ENCODE measurements at regions not wholly inside any gene's neighbourhood (a gene's known extent, or its start where the extent isn't known, plus 50 kb on each side); places are given as distances from the start of the nearest gene placed in this dataset.

GRCh38 chr1:29478879-29479278 is 242.6 kb downstream of the PTPRU start:
- Mint-ChIP-seq H3K36me3 (no peaks in the 10 kb centered on the region), H3K27ac (no peak overlapping the region)

GRCh38 chr1:29478151-29478791 is 241.9 kb downstream of the PTPRU start:
- no peak overlapping the region for H3K4me3 Mint-ChIP-seq
- no peak overlapping the region for H3K27ac Mint-ChIP-seq
- H3K36me3 Mint-ChIP-seq: no peaks in the 10 kb centered on the region
- H3K27me3 Mint-ChIP-seq (ENCODE audit: low read depth in 3 of 3): peaks cover 0 to 24% (median 11%) of the 10 kb centered on the region in 3 donors
- no peaks in the 10 kb centered on the region for H3K9me3 Mint-ChIP-seq
- no peak for DNase-seq
- no peaks in the 10 kb centered on the region for H3K4me1 Mint-ChIP-seq

More at GRCh38 chr1:29478879-29479278, 242.6 kb downstream of the PTPRU start:
- H3K4me3 Mint-ChIP-seq: no peak overlapping the region
- H3K27me3 Mint-ChIP-seq (ENCODE audit: low read depth in 3 of 3): peaks cover 0 to 24% (median 9%) of the 10 kb centered on the region in 3 donors
- no peaks in the 10 kb centered on the region for H3K9me3 Mint-ChIP-seq
- DNase-seq: no peak
- no peaks in the 10 kb centered on the region for H3K4me1 Mint-ChIP-seq

- H3K27me3 Mint-ChIP-seq (ENCODE audit: low read depth in 3 of 3): peaks cover 0 to 18% (median 13%) of the 10 kb centered on the region in 3 donors
- no peaks in the 10 kb centered on the region for H3K9me3 Mint-ChIP-seq
- H3K4me1 Mint-ChIP-seq: no peaks in the 10 kb centered on the region
These were observed 239.0 kb downstream of the PTPRU start for GRCh38 chr1:29475326-29475725.

GRCh38 chr1:29474274-29475244 is 238.2 kb downstream of the PTPRU start:
- DNase-seq: no peak
- H3K27me3 Mint-ChIP-seq (ENCODE audit: low read depth in 3 of 3): peaks cover 0 to 21% (median 12%) of the 10 kb centered on the region in 3 donors

More at GRCh38 chr1:29475326-29475725, 239.0 kb downstream of the PTPRU start:
- DNase-seq: no peak
- Mint-ChIP-seq H3K36me3 (no peaks in the 10 kb centered on the region), H3K27ac (no peak overlapping the region), H3K4me3 (no peak overlapping the region)

GRCh38 chr1:29473161-29473855 is 237.0 kb downstream of the PTPRU start:
- H3K36me3 Mint-ChIP-seq: no peaks in the 10 kb centered on the region
- no peaks in the 10 kb centered on the region for H3K4me1 Mint-ChIP-seq
- H3K27me3 Mint-ChIP-seq (ENCODE audit: low read depth in 3 of 3): peaks cover 0 to 18% (median 7%) of the 10 kb centered on the region in 3 donors
- no peak overlapping the region for H3K27ac Mint-ChIP-seq
- no peak overlapping the region for H3K4me3 Mint-ChIP-seq
- H3K9me3 Mint-ChIP-seq: no peaks in the 10 kb centered on the region
- no peak for DNase-seq

More at GRCh38 chr1:29474274-29475244, 238.2 kb downstream of the PTPRU start:
- no peaks in the 10 kb centered on the region for H3K4me1 Mint-ChIP-seq
- no peak overlapping the region for H3K27ac Mint-ChIP-seq
- no peaks in the 10 kb centered on the region for H3K9me3 Mint-ChIP-seq
- no peaks in the 10 kb centered on the region for H3K36me3 Mint-ChIP-seq
- H3K4me3 Mint-ChIP-seq: no peak overlapping the region

GRCh38 chr1:29471487-29472313 is 235.4 kb downstream of the PTPRU start:
- H3K36me3 Mint-ChIP-seq: no peaks in the 10 kb centered on the region
- no peak overlapping the region for H3K27ac Mint-ChIP-seq
- no peak overlapping the region for H3K4me3 Mint-ChIP-seq
- H3K27me3 Mint-ChIP-seq (ENCODE audit: low read depth in 3 of 3): peaks cover 2 to 14% (median 6%) of the 10 kb centered on the region in 3 donors
- no peaks in the 10 kb centered on the region for H3K9me3 Mint-ChIP-seq
- no peak for DNase-seq
- H3K4me1 Mint-ChIP-seq: no peaks in the 10 kb centered on the region

GRCh38 chr1:29470788-29471119 is 234.4 kb downstream of the PTPRU start:
- Mint-ChIP-seq H3K4me1 (no peaks in the 10 kb centered on the region), H3K27me3 (ENCODE audit: low read depth in 3 of 3) (peaks cover 2 to 14% (median 6%) of the 10 kb centered on the region in 3 donors), H3K36me3 (no peaks in the 10 kb centered on the region), H3K4me3 (no peak overlapping the region), H3K27ac (no peak overlapping the region), H3K9me3 (no peaks in the 10 kb centered on the region)
- no peak for DNase-seq

- H3K27me3 Mint-ChIP-seq (ENCODE audit: low read depth in 3 of 3): peaks cover 2 to 16% (median 6%) of the 10 kb centered on the region in 3 donors
- no peak overlapping the region for H3K4me3 Mint-ChIP-seq
- DNase-seq: no peak
- H3K36me3 Mint-ChIP-seq: peaks cover 0 to 2% (median 0%) of the 10 kb centered on the region in 3 donors
- no peaks in the 10 kb centered on the region for H3K4me1 Mint-ChIP-seq
- no peak overlapping the region for H3K27ac Mint-ChIP-seq
- H3K9me3 Mint-ChIP-seq: peaks cover 0 to 2% (median 0%) of the 10 kb centered on the region in 6 donors
These were observed 233.9 kb downstream of the PTPRU start for GRCh38 chr1:29470087-29470787.

- Mint-ChIP-seq H3K9me3 (peaks cover 0 to 4% (median under 1%) of the 10 kb centered on the region in 6 donors), H3K4me1 (no peaks in the 10 kb centered on the region), H3K4me3 (no peak overlapping the region), H3K27ac (no peak overlapping the region), H3K27me3 (ENCODE audit: low read depth in 3 of 3) (peaks cover 2 to 21% (median 6%) of the 10 kb centered on the region in 3 donors), H3K36me3 (peaks cover 0 to 3% (median 0%) of the 10 kb centered on the region in 3 donors)
- no peak for DNase-seq
These were observed 233.1 kb downstream of the PTPRU start for GRCh38 chr1:29469457-29469856.

- Mint-ChIP-seq H3K27ac (no peak overlapping the region), H3K9me3 (peaks cover 0 to 4% (median under 1%) of the 10 kb centered on the region in 6 donors), H3K27me3 (ENCODE audit: low read depth in 3 of 3) (peaks cover 2 to 17% (median 4%) of the 10 kb centered on the region in 3 donors), H3K4me3 (no peak overlapping the region), H3K4me1 (no peaks in the 10 kb centered on the region), H3K36me3 (peaks cover 0 to 3% (median 0%) of the 10 kb centered on the region in 3 donors)
- DNase-seq: no peak
These were observed 231.9 kb downstream of the PTPRU start for GRCh38 chr1:29467989-29468900.

GRCh38 chr1:29466258-29466657 is 229.9 kb downstream of the PTPRU start:
- Mint-ChIP-seq H3K36me3 (peaks cover 0 to 3% (median 0%) of the 10 kb centered on the region in 3 donors), H3K9me3 (peaks cover 0 to 4% (median under 1%) of the 10 kb centered on the region in 6 donors), H3K27ac (no peak overlapping the region), H3K4me3 (no peak overlapping the region), H3K27me3 (ENCODE audit: low read depth in 3 of 3) (peaks cover 2 to 17% (median 4%) of the 10 kb centered on the region in 3 donors), H3K4me1 (no peaks in the 10 kb centered on the region)
- DNase-seq: no peak

GRCh38 chr1:29465755-29466154 is 229.4 kb downstream of the PTPRU start:
- H3K27me3 Mint-ChIP-seq (ENCODE audit: low read depth in 3 of 3): peaks cover 2 to 17% (median 4%) of the 10 kb centered on the region in 3 donors
- peaks cover 0 to 4% (median under 1%) of the 10 kb centered on the region in 6 donors for H3K9me3 Mint-ChIP-seq
- DNase-seq: no peak
- no peaks in the 10 kb centered on the region for H3K4me1 Mint-ChIP-seq
- H3K27ac Mint-ChIP-seq: no peak overlapping the region
- no peak overlapping the region for H3K4me3 Mint-ChIP-seq
- H3K36me3 Mint-ChIP-seq: peaks cover 0 to 3% (median 0%) of the 10 kb centered on the region in 3 donors

Measured in immature natural killer cell (primary cell).